Keratinocyte (primary cell): ENCODE measurements at regions not wholly inside any gene's neighbourhood (a gene's known extent, or its start where the extent isn't known, plus 50 kb on each side); places are given as distances from the start of the nearest gene placed in this dataset.

ENCODE experiments used
- DNase-seq: peaks from one replicate; pipeline ENCODE4 v3.0.0-alpha.2; 2011; ENCODE audit warnings: low read depth, missing footprints, low spot score
- FAIRE-seq: peaks from 2 replicates; lab custom pipeline; 2011; peaks lifted over from hg19 to GRCh38; lab: Jason Lieb, UNC
- H2AFZ ChIP-seq: 2 replicates; pipeline ENCODE4 v1.6.0; 2012; ENCODE audit warnings: low read length, control low read depth, inconsistent platforms; ENCODE audit not compliant: control insufficient read depth
- H3K27ac ChIP-seq: 2 replicates; pipeline ENCODE4 v1.5.1; 2011; ENCODE audit warnings: low read length; ENCODE audit not compliant: control insufficient read depth, insufficient read depth
- H3K27me3 ChIP-seq: 3 replicates; pipeline ENCODE4 v1.6.0; 2011; ENCODE audit warnings: low read length; ENCODE audit not compliant: control insufficient read depth, insufficient read depth; ENCODE audit errors: extremely low read depth
- H3K36me3 ChIP-seq, 2 experiments: 2 replicates in 1 of 2; 3 replicates in 1 of 2; pipeline ENCODE4 v1.5.1; 2011; ENCODE audit warnings: low read length in 2 of 2, mild to moderate bottlenecking in 1 of 2; ENCODE audit not compliant: control insufficient read depth in 2 of 2, insufficient read depth in 2 of 2; ENCODE audit errors: extremely low read depth in 1 of 2
- H3K4me1 ChIP-seq: 3 replicates; pipeline ENCODE4 v1.5.1; 2011; ENCODE audit warnings: low read length; ENCODE audit not compliant: control insufficient read depth, insufficient read depth; ENCODE audit errors: extremely low read depth
- H3K4me2 ChIP-seq: 3 replicates; pipeline ENCODE4 v1.6.0; 2011; ENCODE audit warnings: low read depth, low read length; ENCODE audit not compliant: control insufficient read depth, insufficient read depth; ENCODE audit errors: extremely low read depth
- H3K4me3 ChIP-seq, 3 experiments: fragments of 200-600 bp in 1 of 3; sonication (generic) in 1 of 3; 2 replicates in 2 of 3; 3 replicates in 1 of 3; pipeline ENCODE4 v1.5.1; 2011 to 2016; ENCODE audit warnings: low read length in 3 of 3, mild to moderate bottlenecking in 3 of 3, control low read depth in 2 of 3, inconsistent platforms in 1 of 3, low read depth in 1 of 3, mixed read lengths in 1 of 3, mixed run types in 1 of 3, moderate library complexity in 1 of 3; ENCODE audit not compliant: control insufficient read depth in 2 of 3, insufficient read depth in 2 of 3; ENCODE audit errors: extremely low read depth in 1 of 3
- H3K79me2 ChIP-seq: 2 replicates; pipeline ENCODE4 v1.6.0; 2012; ENCODE audit warnings: low read length; ENCODE audit not compliant: control insufficient read depth, insufficient read depth
- H3K9ac ChIP-seq: 3 replicates; pipeline ENCODE4 v1.6.0; 2011; ENCODE audit warnings: low read length; ENCODE audit not compliant: control insufficient read depth, insufficient read depth; ENCODE audit errors: extremely low read depth
- H3K9me1 ChIP-seq: 3 replicates; pipeline ENCODE4 v1.6.0; 2011; ENCODE audit warnings: low read length; ENCODE audit not compliant: control insufficient read depth, insufficient read depth; ENCODE audit errors: extremely low read depth
- H3K9me3 ChIP-seq: 2 replicates; pipeline ENCODE4 v1.5.1; 2012; ENCODE audit warnings: low read depth, low read length; ENCODE audit not compliant: control insufficient read depth
- H4K20me1 ChIP-seq: 3 replicates; pipeline ENCODE4 v1.6.0; 2011; ENCODE audit warnings: low read length; ENCODE audit not compliant: control insufficient read depth, insufficient read depth; ENCODE audit errors: extremely low read depth
- CTCF ChIP-seq, 3 experiments: IDR thresholded peaks in 1 of 3; conservative IDR thresholded peaks in 1 of 3; optimal IDR thresholded peaks in 1 of 3; 2 replicates in 2 of 3; 3 replicates in 1 of 3; pipeline versions ENCODE3 to v1.5.1; 2011; ENCODE audit warnings: low read length in 3 of 3, mild to moderate bottlenecking in 3 of 3, moderate library complexity in 2 of 3, control low read depth in 1 of 3, inconsistent platforms in 1 of 3; ENCODE audit not compliant: insufficient read depth in 2 of 3; ENCODE audit errors: extremely low read depth in 1 of 3
- EZH2 ChIP-seq: IDR thresholded peaks from one replicate; pipeline ENCODE4 v1.6.1; 2012; ENCODE audit warnings: inconsistent platforms, mild to moderate bottlenecking, low read length, moderate library complexity
- dilution Hi-C: fragments of 300-500 bp; cut with MboI; formaldehyde crosslinking; loops from one replicate; pipeline ENCODE4 v1.7.0; 2020; ENCODE audit warnings: low sequenced_read_pairs; ENCODE audit not compliant: extremely low pct_ligation_motif_present

- H3K9me3 ChIP-seq, result no peaks in the 10 kb centered on the region
- TF ChIP-seq EZH2 (no peak), CTCF (optimal IDR thresholded peaks at IDR 0.05 in 1 of 3, IDR thresholded peaks at IDR 0.05 in 1 of 3, conservative IDR thresholded peaks at IDR 0.05 in 1 of 3; ENCODE audit: extremely low read depth in 1 of 3, insufficient read depth in 2 of 3, low read length in 3 of 3) (no peak)
- no peaks in the 10 kb centered on the region for H4K20me1 ChIP-seq
- H3K9ac ChIP-seq, result no peak overlapping the region
- DNase-seq, result no peak
- H3K27ac ChIP-seq, result no peak overlapping the region
- H3K4me1 ChIP-seq, result peaks cover 6% of the 10 kb centered on the region
- no peaks in the 10 kb centered on the region for H3K36me3 ChIP-seq
- H3K9me1 ChIP-seq, result no peaks in the 10 kb centered on the region
- no peak overlapping the region for H3K4me3 ChIP-seq
- H3K79me2 ChIP-seq, result no peaks in the 10 kb centered on the region
- H3K27me3 ChIP-seq, result peaks cover 9% of the 10 kb centered on the region
- no peak overlapping the region for H3K4me2 ChIP-seq
- no peak overlapping the region for H2AFZ ChIP-seq
- dilution Hi-C loops, result no loop called here
- no peak for FAIRE-seq
Observed at GRCh38 chr10:46226232-46226631, 60.6 kb upstream of the ANTXRL start.

GRCh38 chr10:46226900-46227558 lies 59.8 kb upstream of the ANTXRL start:
- no peak for DNase-seq
- no peaks in the 10 kb centered on the region for H3K9me3 ChIP-seq
- no peak overlapping the region for H3K4me3 ChIP-seq
- no peak for TF ChIP-seq CTCF (optimal IDR thresholded peaks at IDR 0.05 in 1 of 3, IDR thresholded peaks at IDR 0.05 in 1 of 3, conservative IDR thresholded peaks at IDR 0.05 in 1 of 3; ENCODE audit: extremely low read depth in 1 of 3, insufficient read depth in 2 of 3, low read length in 3 of 3)
- TF ChIP-seq EZH2, result no peak
- no peak overlapping the region for H2AFZ ChIP-seq
- H3K36me3 ChIP-seq, result no peaks in the 10 kb centered on the region
- FAIRE-seq, result no peak
- peaks cover 9% of the 10 kb centered on the region for H3K27me3 ChIP-seq
- no peak overlapping the region for H3K27ac ChIP-seq
- no peaks in the 10 kb centered on the region for H3K9me1 ChIP-seq
- H4K20me1 ChIP-seq, result no peaks in the 10 kb centered on the region
- dilution Hi-C loops, result no loop called here
- peaks cover 7% of the 10 kb centered on the region for H3K4me1 ChIP-seq
- H3K4me2 ChIP-seq, result no peak overlapping the region
- no peaks in the 10 kb centered on the region for H3K79me2 ChIP-seq
- H3K9ac ChIP-seq, result no peak overlapping the region
